NCI-H2171 (cell line): ENCODE measurements at regions not wholly inside any gene's neighbourhood (a gene's known extent, or its start where the extent isn't known, plus 50 kb on each side); places are given as distances from the start of the nearest gene placed in this dataset.

Experiments used
- DNase-seq: peaks from one replicate; lab custom pipeline; 2025; lab: John Stamatoyannopoulos, UW

GRCh38 chr4:14047840-14048239, 420.3 kb upstream of the BOD1L1 start:
- no peak for DNase-seq

DNA sequence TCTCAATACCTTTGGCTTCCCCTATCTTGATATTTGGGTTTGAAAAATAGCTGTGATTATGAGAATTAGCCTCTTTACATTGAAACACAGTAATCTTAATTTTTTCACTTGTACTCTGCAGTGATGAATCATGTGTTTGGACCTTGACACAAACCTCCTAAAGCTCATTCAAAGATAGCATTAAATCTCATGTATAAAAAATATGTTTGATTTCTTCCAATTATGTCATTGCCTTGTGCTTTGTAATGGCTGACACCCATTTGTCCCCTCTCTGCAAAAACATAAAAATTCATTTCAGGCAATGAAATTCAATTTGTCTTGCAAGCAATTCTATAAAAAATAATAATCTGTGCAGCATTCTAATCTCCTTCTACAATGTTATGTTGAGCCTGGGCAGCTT, 422.4 kb upstream of the BOD1L1 start:
- no peak for DNase-seq

- no peak for DNase-seq
Measured at GRCh38 chr4:14053291-14053690, 425.8 kb upstream of the BOD1L1 start.

DNA sequence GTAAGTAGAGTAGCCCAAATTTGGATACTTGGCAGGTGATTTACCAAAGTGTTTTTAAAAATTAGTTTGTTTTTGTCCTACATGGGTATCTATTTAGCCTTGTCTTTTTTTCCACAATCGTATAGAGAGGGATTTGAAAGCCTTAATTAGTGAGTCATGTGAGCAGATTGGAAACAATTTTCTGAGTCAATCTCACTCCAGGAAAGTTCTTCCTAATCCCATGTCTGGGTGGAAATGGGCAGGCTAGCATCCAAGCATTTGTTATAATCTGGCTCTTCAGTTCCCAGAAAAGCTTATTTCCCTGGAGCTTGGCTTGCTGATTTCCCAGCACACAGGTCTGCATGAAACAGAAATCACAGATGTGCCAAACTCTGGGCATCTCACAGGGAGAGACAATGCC, 426.9 kb upstream of the BOD1L1 start:
- DNase-seq: no peak

DNA sequence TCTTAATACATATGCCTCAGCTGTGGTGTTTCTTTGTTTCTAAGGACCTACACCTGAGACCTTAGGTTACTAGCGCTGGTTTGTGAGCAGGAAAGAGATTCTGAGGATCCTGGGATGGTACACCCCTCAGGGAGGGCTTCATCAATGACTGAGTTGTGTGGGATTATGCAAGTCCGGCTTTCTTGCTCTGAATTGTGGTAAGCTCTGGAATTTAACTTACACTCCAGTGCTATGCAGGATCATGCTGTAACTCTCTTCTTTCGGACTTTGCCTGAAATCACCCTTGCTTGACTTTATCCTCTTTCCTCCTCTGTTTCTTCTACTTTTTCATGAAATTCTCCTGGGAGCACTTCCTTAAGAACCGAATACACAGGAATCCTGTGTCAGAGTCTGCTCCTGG, 431.5 kb upstream of the BOD1L1 start:
- no peak for DNase-seq

DNA sequence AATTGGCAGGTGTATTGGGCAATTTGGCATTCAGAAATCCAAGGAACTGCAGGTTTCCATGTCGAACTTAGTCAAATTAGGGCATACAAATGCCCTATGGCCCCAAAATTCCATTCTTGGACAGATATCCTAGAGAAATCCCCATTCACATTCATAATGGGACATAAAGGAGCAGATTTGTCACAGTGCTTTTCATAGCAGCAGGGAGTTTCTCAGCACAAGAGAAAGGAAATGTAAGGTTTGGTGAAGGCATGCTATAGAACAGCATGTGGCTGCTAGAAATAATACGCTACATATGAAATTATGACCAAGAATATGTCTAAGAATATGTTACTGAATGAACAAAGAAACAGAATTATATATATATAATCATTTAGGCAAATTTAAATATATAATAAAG, 437.5 kb upstream of the BOD1L1 start:
- DNase-seq: no peak

- no peak for DNase-seq
Measured at GRCh38 chr4:14065406-14065805, 437.9 kb upstream of the BOD1L1 start.

DNA sequence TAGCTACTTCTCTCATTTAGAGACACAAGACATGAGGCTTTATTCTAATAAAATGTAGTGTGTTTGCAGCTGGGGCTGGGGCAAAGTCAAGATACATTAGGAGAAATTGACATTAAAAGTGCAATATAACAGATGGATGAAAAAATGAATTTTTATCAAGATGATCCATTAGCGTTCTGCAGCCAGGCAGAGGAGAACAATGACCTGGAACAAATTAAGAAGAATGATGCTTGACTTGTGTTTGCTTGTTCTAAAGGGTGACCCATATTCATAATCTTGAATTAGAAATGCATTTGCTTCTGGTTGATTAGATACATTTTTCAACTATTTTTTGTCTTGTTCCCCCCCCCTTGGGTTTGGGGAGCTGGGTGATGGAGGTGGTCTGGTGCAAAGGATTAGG, 439.5 kb upstream of the BOD1L1 start:
- no peak for DNase-seq

DNA sequence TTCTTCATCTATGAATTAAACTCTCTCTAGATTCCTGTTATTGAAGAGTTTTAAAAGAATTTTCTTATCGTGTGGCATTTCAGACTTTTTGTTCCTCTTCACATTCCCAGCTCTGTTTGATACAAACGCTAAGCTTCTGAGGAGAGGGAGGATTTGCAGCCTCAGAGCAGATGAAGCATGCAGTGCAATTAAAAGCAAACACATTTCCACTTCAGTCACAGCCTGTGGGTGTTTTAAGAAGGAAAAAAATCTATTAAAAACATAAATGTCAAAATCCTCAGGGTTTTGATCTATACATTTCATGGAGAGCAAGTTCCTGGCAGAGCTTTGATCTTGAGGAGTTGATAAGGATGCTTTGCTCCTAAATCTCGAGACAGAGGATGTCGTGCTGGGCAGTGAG, 442.4 kb upstream of the BOD1L1 start:
- DNase-seq: no peak

GRCh38 chr4:14070289-14070880, 442.9 kb upstream of the BOD1L1 start:
- DNase-seq: no peak

DNA sequence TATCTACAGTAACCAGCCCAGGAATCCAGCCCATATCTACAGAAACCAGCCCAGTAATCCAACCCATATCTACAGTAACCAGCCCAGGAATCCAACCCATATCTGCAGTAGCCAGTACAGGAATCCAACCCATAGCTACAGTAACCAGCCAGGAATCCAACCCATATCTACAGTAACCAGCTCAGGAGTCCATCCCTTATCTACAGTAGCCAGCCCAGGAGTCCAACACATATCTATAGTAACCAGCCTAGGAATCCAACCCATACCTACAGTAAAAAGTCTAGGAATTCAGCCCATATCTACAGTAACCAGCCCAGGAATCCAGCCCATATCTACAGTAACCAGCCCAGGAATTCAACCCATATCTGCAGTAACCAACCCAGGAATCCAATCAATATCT, 445.0 kb upstream of the BOD1L1 start:
- no peak for DNase-seq

- no peak for DNase-seq
Measured at GRCh38 chr4:14076776-14077175, 449.3 kb upstream of the BOD1L1 start.

GRCh38 chr4:14078326-14078725, 450.8 kb upstream of the BOD1L1 start:
- DNase-seq: no peak

DNA sequence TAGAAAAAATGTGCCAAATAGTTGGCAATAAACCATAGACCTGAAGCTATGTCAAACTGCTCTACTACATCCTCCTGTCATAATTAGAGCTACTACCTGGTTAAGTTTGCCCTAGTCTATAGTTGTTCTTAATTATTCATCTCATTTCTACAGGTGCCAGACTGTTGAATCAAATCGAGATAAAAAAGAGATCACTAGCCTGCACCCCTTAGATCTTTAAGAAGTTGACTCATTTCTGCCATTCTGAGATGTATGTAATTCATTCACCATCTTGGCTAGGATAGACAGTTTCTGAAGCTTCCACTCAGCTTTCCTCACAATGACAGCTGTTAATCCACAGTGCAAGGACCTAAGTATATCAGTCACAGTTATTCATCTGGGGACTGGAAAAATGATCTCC, 452.1 kb upstream of the BOD1L1 start:
- DNase-seq: no peak

DNA sequence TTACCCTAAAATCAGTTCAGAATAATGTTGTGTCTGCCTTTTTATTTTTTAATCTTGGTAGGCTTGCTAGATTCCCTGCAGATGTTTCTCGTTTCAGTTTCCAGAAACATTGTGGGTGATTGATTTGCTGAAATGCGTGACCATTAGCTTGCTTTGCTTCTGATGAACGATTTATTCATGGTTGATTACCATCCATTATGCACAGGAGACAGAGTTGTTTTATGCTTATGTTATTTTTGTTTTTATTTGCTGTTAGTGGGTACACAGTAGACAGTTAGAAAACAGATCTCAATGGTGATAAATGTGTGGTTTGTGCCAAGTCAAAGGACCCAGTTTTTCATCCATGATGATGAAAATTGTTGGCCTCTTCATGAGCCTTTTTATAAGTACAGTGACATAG, 455.6 kb upstream of the BOD1L1 start:
- DNase-seq: no peak

GRCh38 chr4:14084598-14084997, 457.1 kb upstream of the BOD1L1 start:
- no peak for DNase-seq

- no peak for DNase-seq
Measured at GRCh38 chr4:14087459-14087858, 459.9 kb upstream of the BOD1L1 start.

DNA sequence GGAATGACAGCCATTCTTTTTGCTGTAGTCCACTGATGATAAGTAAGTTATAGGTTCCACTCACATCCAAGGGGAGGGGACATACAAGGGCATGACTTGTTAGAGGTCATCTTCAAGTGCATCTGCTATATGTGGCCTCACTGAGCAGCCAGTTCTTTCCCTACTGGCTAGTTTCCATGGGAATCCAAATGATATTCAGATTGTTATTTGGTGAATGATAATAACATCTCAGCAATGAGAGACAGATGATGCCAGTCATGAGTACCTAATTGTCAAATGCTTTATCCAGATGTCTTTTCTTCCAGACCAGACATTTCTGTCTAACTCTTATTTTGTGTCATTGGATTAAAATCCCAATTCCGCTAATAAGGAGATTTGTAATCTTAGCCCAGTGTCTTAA, 460.4 kb upstream of the BOD1L1 start:
- no peak for DNase-seq

GRCh38 chr4:14091531-14091930, 464.0 kb upstream of the BOD1L1 start:
- no peak for DNase-seq

GRCh38 chr4:14091966-14092365, 464.4 kb upstream of the BOD1L1 start:
- DNase-seq: no peak

GRCh38 chr4:14092741-14093140, 465.2 kb upstream of the BOD1L1 start:
- no peak for DNase-seq

DNA sequence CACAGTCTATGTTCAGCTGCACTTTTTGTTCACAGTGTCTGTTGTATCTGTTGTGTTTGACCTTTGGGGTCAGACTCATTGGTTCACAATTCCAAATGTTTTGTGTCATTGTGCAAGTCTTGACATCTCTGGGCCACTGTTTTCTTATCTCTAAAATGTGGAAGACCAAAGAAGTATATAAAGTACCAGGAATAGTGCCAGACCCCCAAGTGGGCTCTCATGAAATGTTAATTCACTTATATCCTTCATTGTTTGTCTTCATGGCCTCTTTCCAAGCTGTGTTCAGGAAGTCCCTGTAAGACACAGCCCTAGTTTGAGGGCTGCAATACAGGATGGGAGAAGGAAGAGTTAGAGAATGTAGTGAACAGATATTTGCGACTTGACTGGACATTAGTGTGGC, 468.3 kb upstream of the BOD1L1 start:
- no peak for DNase-seq

- no peak for DNase-seq
Measured at GRCh38 chr4:14096396-14096965, 469.0 kb upstream of the BOD1L1 start.

DNA sequence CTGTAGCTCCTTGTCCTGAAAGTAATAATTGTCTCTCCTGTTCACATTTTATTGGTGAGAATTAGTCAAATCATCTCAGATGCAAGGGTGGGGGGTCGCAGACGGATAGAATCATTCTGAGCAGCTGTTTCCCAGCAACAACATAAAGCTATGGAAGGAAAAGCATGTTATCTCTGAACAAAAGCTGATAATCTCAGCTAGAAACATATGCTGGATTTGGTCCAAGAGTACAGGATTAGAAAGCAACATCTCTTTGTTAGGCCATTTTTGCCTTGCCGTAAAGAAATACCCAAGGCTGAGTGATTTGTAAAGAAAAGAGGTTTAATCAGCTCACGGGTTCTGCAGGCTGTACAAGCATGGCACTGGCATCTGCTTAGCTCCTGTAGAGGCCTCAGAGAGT, 472.8 kb upstream of the BOD1L1 start:
- no peak for DNase-seq

DNA sequence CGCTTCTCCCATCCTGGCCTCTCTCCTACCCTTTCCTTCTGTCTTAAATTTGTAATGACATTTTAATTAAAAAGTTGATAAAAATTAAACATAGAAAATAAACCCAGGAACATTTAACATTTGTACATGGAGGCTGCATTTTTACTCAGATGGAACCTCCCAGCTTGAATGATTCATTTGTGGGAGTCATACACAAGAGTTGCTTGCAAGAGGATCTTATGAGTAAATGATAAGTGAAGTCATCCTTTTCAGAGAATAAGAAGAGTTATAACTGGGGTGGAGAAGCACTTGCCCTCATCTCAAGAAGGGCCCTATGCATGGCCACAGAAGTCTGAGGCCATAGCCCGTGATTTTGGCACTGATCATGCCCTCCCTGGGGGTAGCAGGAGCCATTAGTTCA, 482.9 kb upstream of the BOD1L1 start:
- no peak for DNase-seq
